HG03196 (cell line): ENCODE measurements at regions not wholly inside any gene's neighbourhood (a gene's known extent, or its start where the extent isn't known, plus 50 kb on each side); places are given as distances from the start of the nearest gene placed in this dataset.
"Not testable (repeated sequence)": the region's sequence is repeated elsewhere in the genome, so short reads cannot be mapped to it uniquely, and the experiment has no call there.

Experiments used
- ATAC-seq: cut with Tn5 transposase; IDR thresholded peaks from one replicate; pipeline ENCODE4 v1.9.1; 2021; ENCODE audit not compliant: unreplicated experiment

- no peak for ATAC-seq
These were observed 302.9 kb upstream of the SFSWAP start for GRCh38 chr12:131408036-131408365.

- ATAC-seq, result no peak
These were observed 302.4 kb upstream of the SFSWAP start for GRCh38 chr12:131408484-131408883.

- ATAC-seq, result no peak
These were observed 301.7 kb upstream of the SFSWAP start for GRCh38 chr12:131409211-131409610.

GRCh38 chr12:131411827-131412226 lies 299.1 kb upstream of the SFSWAP start:
- not testable (repeated sequence) for ATAC-seq

- ATAC-seq, result no peak
These were observed 297.9 kb upstream of the SFSWAP start for GRCh38 chr12:131413006-131413405.

GRCh38 chr12:131413471-131413870 lies 297.4 kb upstream of the SFSWAP start:
- ATAC-seq, result no peak

GRCh38 chr12:131414155-131414922 lies 296.6 kb upstream of the SFSWAP start:
- not testable (repeated sequence) for ATAC-seq

GRCh38 chr12:131415781-131416180 lies 295.1 kb upstream of the SFSWAP start:
- ATAC-seq, result no peak

GRCh38 chr12:131418121-131418520 lies 292.8 kb upstream of the SFSWAP start:
- no peak for ATAC-seq

GRCh38 chr12:131418884-131419283 lies 292.0 kb upstream of the SFSWAP start:
- ATAC-seq, result no peak

GRCh38 chr12:131420867-131421447 lies 289.9 kb upstream of the SFSWAP start:
- no peak for ATAC-seq

GRCh38 chr12:131421509-131422186 lies 289.2 kb upstream of the SFSWAP start:
- ATAC-seq, result no peak

- ATAC-seq, result no peak
These were observed 288.7 kb upstream of the SFSWAP start for GRCh38 chr12:131422187-131422520.

- no peak for ATAC-seq
These were observed 288.1 kb upstream of the SFSWAP start for GRCh38 chr12:131422744-131423143.

- ATAC-seq, result no peak
These were observed 286.6 kb upstream of the SFSWAP start for GRCh38 chr12:131424270-131424669.

GRCh38 chr12:131425112-131426075 lies 285.5 kb upstream of the SFSWAP start:
- ATAC-seq, result no peak

GRCh38 chr12:131428091-131428685 lies 282.7 kb upstream of the SFSWAP start:
- ATAC-seq, result no peak

GRCh38 chr12:131429221-131429620 lies 281.7 kb upstream of the SFSWAP start:
- not testable (repeated sequence) for ATAC-seq

GRCh38 chr12:131429697-131430096 lies 281.2 kb upstream of the SFSWAP start:
- not testable (repeated sequence) for ATAC-seq

GRCh38 chr12:131430158-131430742 lies 280.6 kb upstream of the SFSWAP start:
- no peak for ATAC-seq
